ENCODE measurements at regions not wholly inside any gene's neighbourhood (a gene's known extent, or its start where the extent isn't known, plus 50 kb on each side); places are given as distances from the start of the nearest gene placed in this dataset.

DNA sequence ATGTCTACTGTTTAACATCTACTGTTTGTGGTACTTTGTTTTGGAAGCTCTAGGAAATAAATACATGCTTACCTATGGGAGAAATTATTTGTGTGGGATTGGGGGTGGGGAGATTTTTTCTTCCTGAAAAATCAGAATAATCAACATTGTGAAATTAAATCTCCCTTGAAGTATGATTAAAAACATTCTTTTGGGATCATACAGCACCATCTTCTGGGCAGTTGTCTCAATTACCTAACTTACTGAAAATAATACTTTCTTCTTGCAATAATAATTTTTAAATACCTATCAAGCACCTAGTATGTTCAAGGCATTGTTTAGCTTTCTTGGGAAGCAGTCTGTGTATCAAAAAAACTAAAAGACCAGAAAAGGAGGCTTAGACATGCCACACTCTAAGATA, 576.5 kb upstream of the ARGLU1 start:
- DNase-seq = peak; percentile 37

DNA sequence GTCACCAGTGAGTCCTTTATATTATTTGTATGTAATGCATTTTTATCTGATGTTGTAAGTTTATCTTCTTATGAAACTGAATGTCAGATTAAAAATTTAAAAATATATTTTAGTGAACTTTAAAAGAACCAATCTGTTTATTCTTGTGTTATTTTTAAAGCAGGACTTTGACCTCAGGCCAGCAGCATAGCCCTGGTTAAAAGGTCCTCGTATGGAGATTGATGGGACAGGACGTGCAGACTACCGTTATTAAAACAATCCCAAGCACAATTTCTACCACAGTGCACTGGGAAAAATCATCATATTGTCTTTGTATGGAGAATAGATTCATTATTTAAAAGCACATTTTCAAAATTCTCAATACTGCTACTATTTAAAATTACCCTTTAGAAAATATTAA, 573.8 kb upstream of the ARGLU1 start:
- DNase-seq = no peak

DNA sequence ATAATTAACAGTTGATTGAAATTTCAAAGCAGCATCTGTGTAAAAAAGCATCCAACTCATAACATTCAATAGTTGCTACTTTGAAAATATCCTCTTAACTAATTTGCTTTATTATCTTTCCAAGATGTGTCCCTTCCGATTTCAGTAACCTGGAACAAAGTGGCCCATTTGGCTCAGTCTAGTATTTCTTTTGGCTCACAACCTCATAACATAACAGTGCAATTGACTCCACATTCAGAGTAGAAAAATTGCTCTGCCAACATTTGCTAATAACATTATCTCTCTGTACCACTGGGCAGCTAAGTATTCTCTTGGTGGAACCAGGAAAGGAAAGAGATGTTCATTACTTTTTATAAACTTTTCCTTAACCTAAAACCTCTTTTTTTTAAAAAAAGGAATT, 571.1 kb upstream of the ARGLU1 start:
- DNase-seq = no peak

DNA sequence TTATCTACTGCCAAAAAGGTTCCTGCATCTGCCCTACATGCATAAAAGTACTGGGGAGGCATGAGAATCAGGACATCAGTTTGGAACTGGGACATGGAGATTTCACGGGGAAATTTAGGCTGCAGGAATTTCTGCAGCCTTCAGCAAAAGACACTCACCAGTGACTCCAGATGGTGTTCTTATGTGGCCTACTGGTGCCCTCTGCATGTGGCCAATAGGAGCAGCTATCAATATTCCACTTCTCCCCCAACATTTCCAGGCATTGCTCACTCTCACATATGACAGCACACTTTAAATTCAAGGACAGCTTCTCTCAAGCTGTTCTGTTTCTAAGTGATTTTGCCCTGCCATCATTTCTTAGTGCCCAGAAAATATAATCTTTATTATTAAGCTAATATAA, 570.5 kb upstream of the ARGLU1 start:
- DNase-seq = peak; percentile 10

DNA sequence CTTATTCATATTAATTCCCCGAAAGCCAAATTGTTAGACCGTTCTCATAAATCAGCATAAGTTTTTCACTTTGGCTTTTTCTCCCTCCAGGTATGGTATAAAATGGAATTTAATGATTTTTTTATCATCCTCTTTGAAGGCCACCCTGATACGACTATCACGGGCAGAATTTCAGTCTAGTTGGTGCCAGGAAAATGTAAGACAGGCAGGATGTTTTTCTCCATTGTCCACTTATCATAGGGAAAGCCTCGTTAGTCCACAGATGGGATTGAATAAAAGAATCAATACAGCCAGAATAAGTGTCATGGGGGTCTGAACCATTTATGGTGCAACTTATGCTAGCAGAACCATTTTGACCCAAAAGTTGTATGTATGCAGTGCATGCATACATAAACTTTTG, 566.0 kb upstream of the ARGLU1 start:
- no peak for DNase-seq

DNA sequence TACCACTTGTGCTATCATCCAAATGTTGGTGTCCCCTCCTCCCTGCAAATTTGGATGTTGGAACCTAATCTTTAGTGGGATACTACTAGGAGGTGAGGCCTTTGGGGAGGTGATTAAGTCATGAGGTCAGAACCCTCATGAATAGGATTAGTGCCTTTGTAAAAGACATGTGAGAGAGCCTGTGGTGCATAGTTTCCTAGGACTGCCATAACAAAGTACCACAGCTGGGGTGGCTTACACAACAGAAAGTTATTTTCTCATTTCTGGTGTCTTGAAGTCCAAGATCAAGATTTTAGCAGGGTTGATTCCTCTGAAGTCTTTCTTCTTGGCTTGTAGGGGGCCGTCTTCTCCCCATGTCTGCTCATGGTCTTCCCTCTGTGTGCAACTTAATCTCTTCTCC, 562.6 kb upstream of the ARGLU1 start:
- DNase-seq = no peak

DNA sequence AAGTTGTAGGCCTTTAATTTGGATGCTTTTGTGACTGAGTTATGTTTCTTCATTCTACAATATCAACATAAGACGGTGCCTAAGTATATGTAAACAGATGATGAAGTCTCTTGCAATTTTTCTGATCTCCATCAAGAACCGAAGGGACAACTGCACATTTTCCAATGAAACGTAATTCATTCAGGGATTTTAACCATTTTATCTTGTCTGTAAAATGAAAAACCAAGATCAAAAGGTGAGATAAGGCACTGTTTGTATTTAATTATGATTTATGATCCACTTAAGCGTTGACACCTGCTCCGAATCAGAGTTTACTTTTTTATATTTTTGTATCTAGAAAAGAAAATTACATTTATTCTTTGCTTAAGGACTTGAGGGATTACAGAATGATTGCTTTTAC, 556.8 kb upstream of the ARGLU1 start:
- DNase-seq = no peak

DNA sequence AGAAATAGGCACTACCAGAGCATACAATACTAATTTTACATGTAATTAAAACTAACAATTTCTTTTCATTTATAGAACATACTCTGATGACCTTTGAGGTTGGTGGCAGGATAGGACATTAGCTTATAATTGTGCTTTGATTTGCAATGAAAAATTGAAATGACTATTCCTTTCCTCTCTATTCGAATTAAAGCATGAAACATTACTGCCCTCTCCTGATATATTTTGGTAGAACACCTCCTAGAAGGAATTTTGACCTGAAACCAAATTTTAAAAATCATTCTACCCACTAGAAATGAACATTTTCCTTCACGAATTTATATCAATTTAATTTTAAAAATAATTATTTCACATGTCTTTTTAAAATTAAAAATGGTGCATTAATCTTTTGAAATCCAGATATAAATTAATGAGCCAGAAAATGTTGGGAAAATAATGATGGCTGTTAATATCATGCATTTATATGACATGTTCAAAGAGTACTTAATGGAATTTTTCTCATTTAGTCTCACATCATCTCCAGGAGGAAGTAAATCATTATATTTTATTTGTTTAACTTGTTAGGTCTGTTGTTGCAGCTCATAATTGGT, 556.3 kb upstream of the ARGLU1 start:
- peak; percentile 58 for DNase-seq

DNA sequence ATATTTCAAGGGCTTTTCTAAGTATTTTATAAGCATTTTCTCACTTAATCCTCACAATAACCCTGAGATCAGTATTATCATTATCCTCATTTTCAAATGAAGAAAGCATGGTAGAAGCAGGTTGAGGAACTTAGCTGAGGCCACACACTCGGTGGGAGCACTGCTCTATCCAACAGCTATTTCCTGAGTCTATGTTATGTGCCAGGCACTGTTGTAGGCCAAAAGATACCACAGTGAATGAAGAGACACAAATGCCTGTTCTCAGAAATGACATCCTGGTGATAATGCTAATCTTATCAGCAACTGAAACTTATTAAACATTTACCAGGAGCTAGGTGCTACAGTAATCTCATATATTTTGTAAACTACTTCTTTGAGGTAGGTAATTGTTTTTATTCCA, 553.9 kb upstream of the ARGLU1 start:
- DNase-seq = no peak

DNA sequence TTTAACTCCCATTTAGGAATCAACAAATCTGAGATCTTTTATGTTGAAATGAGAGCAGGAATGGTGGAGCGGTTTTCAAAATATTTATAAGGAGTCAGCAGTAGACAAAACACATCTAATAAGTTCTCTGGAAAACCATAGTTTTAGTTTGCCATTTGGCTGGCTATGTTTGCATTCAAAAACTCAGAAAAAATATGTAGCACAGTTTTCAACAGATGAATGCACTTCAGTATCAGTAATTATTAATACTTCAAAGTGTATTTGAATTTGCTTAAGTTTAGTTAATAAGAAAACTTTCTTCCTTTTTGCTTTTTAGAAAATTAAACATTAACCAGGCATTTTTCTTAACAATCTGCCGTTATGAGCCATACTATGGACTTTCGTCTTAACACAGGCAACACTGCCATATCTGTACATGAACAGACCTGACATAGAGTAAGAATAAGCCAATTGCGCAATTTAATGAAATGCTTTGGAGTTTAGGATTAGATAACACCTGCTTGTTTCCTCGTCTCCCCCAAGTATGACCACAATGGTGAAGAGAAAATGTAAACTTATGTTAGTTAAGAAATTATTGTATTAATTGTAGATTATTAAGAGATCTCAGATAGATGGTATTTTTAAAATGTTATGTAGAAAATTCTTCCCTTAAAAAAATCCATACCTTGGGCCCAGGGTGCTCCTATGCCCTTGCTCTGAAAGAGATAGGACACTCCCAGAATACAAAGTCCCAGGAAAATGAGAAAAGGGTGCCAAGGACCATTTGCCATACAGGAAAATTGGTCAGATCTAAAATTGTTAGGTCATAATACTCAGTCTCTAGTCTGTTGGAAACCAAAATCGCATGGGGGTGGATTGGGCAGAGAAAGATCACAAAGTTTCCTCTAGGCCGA, 552.3 kb upstream of the ARGLU1 start:
- no peak for DNase-seq

DNA sequence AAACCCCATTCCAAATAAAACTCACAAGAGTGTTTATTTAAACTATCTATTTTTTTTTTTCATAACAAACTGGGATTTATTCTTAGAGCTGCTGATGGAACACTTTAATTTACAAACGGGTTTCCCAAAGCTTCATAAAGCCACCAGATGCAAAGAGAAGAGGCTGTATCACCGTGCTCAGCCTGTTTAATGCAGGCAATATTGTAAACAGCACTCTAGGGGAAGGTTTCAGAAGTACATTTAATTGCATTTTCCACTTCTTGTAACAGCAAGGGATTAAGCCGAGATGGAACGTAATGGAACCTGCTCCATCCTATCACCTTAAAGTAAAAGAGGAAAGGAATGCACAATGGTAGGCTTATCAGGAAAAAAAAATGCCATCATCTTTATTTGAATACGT, 550.6 kb upstream of the ARGLU1 start:
- DNase-seq = no peak

DNA sequence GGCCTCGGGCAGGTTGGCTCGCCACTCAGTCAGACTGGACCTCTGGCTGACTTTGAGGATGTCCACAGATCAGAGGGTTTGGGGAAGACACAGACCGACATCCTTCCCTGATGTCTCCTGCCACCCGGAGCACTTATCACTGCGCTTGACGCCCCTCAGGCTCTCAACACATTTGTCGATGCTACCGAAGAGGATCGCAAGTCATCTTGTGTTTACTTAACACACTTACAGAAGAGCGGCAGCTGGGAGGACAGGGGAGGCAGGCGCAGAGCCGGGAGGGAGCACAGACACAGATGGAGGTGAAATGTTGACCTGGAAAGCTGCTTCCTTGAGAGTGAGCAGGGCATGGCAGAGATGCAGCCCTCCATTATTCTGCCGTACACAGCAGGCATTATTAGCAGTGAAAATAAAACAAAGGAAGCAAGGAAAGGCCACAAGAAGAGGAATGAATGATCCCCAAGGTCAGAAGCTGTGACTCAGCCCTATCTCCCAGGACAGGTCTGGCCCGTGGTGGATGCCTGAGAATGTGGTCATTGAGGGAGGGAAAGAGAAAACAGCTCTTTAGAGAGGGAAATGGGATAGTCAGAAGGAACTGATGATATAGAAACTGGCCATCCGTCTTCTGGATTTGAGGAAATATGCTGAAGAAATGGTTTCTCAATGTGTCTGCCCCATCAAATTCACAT, 549.5 kb upstream of the ARGLU1 start:
- no peak for DNase-seq

DNA sequence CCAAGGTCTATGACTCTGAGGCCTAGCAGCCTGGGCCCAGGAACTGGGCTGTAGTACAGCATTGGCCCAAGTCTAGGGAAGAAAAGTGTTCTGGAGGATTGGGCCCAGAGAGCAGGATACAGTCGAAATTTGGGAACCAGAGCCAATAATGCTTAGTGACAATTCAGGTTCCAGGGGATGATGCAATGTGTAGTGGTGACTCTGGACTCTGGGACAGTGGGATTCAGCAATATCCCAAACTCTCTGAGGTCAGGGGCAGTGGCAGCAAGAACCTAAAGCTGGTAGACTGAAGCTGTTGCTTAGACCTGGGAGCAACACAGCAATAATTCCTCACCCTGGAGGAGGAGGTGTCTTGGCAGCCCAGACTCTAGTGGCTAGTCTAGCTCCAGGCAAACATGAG, 545.5 kb upstream of the ARGLU1 start:
- DNase-seq = no peak

DNA sequence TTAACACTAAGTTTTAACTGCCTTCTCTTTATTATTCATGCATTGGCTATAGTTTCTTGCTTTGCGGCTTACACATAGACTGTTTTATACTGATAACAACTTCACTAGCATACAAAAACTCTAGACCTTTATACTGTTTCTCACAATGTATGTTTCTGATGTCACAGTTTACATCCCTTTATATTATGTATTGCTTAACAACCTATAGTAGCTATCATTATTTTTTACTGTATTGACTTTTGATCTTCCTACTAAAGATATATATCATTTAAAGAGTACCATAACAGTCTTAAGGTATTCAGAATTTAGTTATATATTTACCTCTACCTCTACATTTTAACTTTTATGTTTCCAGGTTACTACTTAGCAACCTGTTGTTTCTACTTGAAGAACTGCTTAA, 543.3 kb upstream of the ARGLU1 start:
- no peak for DNase-seq

DNA sequence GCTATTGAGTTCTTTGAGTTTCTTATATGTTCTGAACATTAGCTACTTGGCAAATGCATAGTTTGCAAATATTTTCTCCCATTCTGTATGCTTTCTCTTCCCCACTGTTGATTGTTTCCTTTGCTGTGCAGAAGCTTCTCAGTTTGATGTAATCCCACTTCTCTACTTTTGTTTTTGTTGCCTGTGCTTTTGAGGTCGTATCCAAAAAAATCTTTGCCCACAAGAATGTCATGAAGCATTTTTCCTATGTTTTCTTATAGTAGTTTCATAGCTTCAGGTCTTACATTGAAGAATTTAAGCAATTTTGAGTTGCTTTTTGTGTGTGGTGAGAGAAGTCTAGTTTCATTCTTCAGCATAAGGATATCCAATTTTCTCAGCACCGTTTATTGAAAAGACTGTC, 536.7 kb upstream of the ARGLU1 start:
- no peak for DNase-seq

DNA sequence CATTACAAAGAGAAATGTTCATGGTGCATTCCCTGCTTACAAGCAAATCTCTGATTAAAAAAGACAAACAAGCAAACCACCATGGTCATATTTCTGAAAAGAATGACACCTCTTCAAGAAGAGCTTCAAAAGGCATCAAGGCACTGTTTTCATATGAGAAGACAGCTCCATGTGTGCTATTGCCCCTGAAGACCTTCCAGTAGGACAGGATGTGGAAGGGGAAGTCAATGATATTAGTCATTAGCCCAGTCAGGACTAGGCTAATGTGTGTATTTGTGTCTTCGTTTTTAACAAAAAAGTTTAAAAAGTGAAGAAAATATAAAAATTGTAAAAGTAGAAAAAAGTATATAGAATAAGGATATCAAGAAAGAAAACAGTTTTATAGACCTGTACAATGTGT, 534.7 kb upstream of the ARGLU1 start:
- DNase-seq = no peak

DNA sequence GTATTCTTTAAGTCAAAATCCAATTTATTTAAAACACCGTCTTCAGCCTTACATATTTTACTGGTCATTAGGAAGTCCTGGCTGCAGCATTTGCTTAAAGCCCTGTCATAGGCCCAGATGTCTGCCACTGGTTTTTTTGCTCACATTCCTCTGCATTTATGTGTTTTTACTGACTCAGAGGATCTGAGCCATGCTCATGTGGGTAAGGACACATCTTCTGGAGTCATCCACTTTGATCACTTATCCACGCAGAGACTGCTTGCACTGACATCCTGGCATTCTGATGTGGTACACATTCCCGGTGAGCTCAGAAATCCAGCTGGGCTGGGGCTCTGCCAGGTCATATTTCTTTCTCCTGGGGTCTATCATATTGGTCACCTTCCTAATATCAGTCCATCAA, 531.7 kb upstream of the ARGLU1 start:
- DNase-seq = no peak

DNA sequence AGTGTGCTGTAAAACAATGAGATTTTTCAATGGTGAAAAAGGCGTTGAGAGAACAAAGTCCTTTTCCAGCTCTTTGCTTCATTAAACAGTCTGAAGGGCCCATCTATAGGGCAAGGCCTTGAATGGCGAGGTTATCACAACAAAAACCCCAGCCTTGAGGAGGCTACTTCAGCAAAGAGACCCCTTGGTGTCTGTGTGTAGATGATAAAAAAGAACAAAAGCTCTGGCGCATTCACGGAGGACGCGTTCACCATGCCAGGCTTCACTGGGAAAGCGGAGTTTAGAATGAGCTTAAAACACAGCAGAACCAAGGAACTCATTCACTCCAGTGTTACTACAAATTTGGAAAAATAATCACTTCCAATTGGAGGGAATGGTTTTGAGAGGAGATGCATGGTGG, 530.0 kb upstream of the ARGLU1 start:
- no peak for DNase-seq

DNA sequence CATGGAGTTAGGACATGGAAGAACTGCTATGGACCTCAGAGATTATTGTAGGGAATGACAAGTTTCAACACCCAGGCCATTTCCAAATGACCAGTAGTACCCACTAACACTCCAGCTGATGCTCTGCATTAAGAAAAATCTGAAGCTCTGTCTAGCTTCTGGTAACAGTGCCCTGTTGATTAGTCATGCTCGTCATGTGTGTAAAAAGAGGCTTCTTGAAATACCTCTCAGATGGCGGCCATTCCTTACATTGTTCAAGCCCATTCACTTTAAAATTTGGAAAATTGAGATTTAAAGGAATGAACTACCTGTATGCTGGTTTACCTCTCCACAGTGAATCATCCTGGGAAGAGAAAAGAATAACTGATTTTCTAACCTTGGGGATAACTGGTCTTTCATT, 527.9 kb upstream of the ARGLU1 start:
- no peak for DNase-seq

DNA sequence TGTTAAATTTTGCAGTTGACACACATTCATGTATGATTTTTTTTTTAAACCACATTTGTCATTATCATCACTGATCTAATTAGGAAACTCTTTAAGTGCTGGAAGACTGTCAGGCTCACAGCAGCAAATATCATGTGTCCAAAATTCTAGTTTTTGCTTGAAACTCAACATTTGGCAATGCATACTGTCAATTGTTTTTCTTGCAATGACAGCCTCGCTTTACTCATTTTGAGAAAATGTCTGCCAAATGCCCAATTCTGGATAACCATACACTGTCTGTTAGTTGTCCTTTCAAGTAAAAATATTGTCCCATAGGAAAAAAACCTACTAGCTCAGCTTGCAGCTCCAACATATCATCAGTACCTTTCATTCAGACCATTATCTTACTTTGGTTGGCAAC, 523.9 kb upstream of the ARGLU1 start:
- no peak for DNase-seq

DNA sequence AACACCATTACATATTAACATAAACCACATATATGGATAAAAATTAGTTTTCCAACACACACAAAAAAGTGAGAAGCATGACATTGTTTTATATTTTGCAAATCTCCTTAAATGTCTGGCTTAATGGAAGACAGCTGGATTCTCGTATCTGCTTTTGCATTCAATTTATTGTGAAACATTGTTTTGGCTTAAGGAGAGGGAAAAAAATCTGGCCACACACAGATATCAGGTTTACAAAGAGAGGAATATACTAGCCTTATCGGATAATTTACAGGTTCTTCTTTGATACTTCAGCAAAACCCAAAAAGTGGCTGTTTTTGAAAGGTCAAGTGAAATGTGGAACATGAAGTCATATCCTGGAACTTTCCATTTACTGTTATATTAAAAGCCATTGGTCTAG, 523.5 kb upstream of the ARGLU1 start:
- DNase-seq = no peak

DNA sequence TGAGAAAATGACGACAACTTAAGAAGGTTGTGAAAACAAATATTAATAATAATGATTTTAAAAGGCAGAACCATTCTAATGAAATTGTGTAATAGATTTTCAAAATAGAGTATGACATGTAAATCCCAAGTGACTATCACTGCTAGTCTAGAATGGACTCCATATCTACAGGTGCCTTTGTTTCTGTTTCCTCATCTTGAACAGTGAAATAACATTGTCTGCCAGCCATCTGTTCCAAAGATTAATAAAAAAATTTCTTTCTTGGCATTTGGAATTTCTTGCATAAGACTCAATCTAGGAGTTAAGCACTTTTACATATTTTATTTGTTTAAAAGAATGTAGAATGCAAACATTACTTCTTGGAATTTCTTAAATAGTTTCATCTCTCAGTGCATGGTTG, 520.1 kb upstream of the ARGLU1 start:
- DNase-seq = no peak

DNA sequence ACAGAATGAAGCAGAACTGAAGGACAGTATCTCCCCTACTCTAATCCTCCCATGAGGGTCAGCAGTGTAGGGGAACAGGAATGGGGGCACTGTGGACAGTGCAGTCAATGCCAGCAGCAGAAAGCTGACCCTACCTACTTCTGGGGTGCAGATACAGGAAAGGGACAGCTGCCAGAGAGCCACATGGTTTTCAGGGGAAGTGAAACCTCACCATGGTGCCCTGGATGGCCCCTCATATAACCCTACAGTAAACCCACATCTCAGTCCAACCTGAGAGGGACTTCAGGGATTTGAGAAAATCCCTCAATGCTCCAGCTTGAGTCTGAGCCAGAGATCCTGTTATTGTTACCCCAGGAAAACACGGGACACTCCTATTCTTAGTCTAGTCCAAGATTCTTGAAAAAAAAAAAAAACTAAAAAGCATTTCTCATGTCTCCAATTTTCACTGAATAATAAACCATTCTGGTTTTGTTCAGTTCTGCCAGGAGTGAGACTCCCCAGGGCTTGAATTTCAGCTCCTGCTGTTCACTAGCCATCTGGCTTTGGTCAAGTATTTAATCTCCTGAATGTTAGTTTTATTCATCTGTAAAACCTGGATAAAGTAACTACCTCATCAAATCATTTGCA, 511.6 kb upstream of the ARGLU1 start:
- DNase-seq = no peak
